ENCODE measurements at regions not wholly inside any gene's neighbourhood (a gene's known extent, or its start where the extent isn't known, plus 50 kb on each side); places are given as distances from the start of the nearest gene placed in this dataset.

GRCh38 chr11:80598905-80599304, 1158.1 kb upstream of the TENM4 start:
- TF ChIP-seq CTCF (IDR thresholded peaks at IDR 0.05; ENCODE audit: extremely low read depth in 1 of 2, insufficient read depth in 1 of 2, low read depth in 1 of 2, low read length in 2 of 2) (no peak), FOS (IDR thresholded peaks at IDR 0.05; ENCODE audit: borderline replicate concordance, insufficient read depth, low read length) (no peak), GATA2 (IDR thresholded peaks at IDR 0.05; ENCODE audit: insufficient read depth, insufficient read length, low read depth, low read length) (no peak), POLR2A (IDR thresholded peaks at IDR 0.05; ENCODE audit: low read depth, low read length) (no peak), EZH2 (IDR thresholded peaks at IDR 0.05; ENCODE audit: borderline replicate concordance, low read depth, low read length, severe bottlenecking) (no peak), MYC (IDR thresholded peaks at IDR 0.05; ENCODE audit: low read depth, low read length) (no peak)
